KMS-11 (cell line): ENCODE measurements at regions not wholly inside any gene's neighbourhood (a gene's known extent, or its start where the extent isn't known, plus 50 kb on each side); places are given as distances from the start of the nearest gene placed in this dataset.

Experiments
- H2AFZ ChIP-seq: fragments of 200-600 bp; sonication (generic); 2 replicates; pipeline ENCODE4 v1.6.1; 2016; ENCODE audit warnings: antibody characterized with exemption, mixed run types, low read depth
- H3K27ac ChIP-seq: fragments of 200-600 bp; sonication (generic); 2 replicates; pipeline ENCODE4 v1.6.1; 2016; ENCODE audit warnings: mild to moderate bottlenecking, mixed run types
- H3K27me3 ChIP-seq: fragments of 200-600 bp; sonication (generic); 2 replicates; pipeline ENCODE4 v1.6.1; 2017; ENCODE audit warnings: mild to moderate bottlenecking, low read depth, mixed run types, moderate library complexity; ENCODE audit not compliant: insufficient read depth
- H3K36me3 ChIP-seq: fragments of 200-600 bp; sonication (generic); 2 replicates; pipeline ENCODE4 v1.6.1; 2017; ENCODE audit warnings: mild to moderate bottlenecking, mixed run types; ENCODE audit not compliant: insufficient read depth
- H3K4me1 ChIP-seq: fragments of 200-600 bp; sonication (generic); 2 replicates; pipeline ENCODE4 v1.6.1; 2016; ENCODE audit warnings: mild to moderate bottlenecking, low read depth, mixed run types; ENCODE audit not compliant: poor library complexity, severe bottlenecking
- H3K4me2 ChIP-seq: fragments of 200-600 bp; sonication (generic); 2 replicates; pipeline ENCODE4 v1.7.0; 2016; ENCODE audit warnings: mild to moderate bottlenecking, mixed run types
- H3K4me3 ChIP-seq: fragments of 200-600 bp; sonication (generic); IDR thresholded peaks from 2 replicates; pipeline ENCODE4 v1.6.1; 2017; ENCODE audit warnings: low read depth, low read length, mixed read lengths; ENCODE audit not compliant: insufficient read depth
- H3K79me2 ChIP-seq: fragments of 200-600 bp; sonication (generic); 2 replicates; pipeline ENCODE4 v1.6.1; 2016; ENCODE audit warnings: low read depth, mixed run types; ENCODE audit not compliant: insufficient read depth
- H3K9ac ChIP-seq: fragments of 200-600 bp; sonication (generic); 2 replicates; pipeline ENCODE4 v1.6.1; 2016; ENCODE audit warnings: mild to moderate bottlenecking, mixed run types
- H4K20me1 ChIP-seq: fragments of 200-600 bp; sonication (generic); 2 replicates; pipeline ENCODE4 v1.6.1; 2016; ENCODE audit warnings: mild to moderate bottlenecking, mixed run types; ENCODE audit not compliant: insufficient read depth
- CTCF ChIP-seq: fragments of 200-600 bp; sonication (generic); conservative IDR thresholded peaks from 2 replicates; pipeline ENCODE4 v1.6.1; 2017; ENCODE audit warnings: low read depth, mild to moderate bottlenecking, antibody characterized with exemption, low read length, moderate library complexity, mixed read lengths

DNA sequence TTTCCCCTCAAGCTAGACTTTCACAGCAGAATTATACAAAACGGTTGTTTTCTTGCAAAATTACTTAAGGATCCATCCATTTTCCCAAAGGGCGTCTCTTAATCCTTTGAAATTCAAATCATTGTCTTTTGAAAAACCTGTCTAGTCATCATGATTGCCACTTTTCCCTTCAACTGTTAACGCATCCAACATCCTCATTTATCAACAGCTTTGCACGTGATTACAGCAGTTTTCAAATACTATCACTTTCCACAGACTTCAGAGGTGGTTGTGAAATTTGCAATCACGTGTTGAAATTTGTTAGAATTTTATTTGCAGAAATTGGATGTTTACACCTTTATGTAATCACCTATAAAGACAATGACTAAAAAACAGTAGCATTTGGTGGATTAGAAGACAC is 304.4 kb upstream of the SLC39A10 start:
- H3K27ac ChIP-seq, result no peak overlapping the region

GRCh38 chr2:195343942-195344530 is 313.0 kb upstream of the SLC39A10 start:
- H3K79me2 ChIP-seq, result no peaks in the 10 kb centered on the region
- H3K4me3 ChIP-seq, result no peak overlapping the region
- H2AFZ ChIP-seq, result no peak overlapping the region
- H3K9ac ChIP-seq, result no peak overlapping the region
- no peak overlapping the region for H3K4me2 ChIP-seq
- no peaks in the 10 kb centered on the region for H3K36me3 ChIP-seq
- no peaks in the 10 kb centered on the region for H4K20me1 ChIP-seq
- H3K4me1 ChIP-seq, result no peaks in the 10 kb centered on the region
- no peaks in the 10 kb centered on the region for H3K27me3 ChIP-seq
- H3K27ac ChIP-seq, result no peak overlapping the region
- TF ChIP-seq CTCF, result no peak

More for the DNA sequence above, 304.4 kb upstream of the SLC39A10 start:
- Histone ChIP-seq H2AFZ (no peak overlapping the region), H3K36me3 (no peaks in the 10 kb centered on the region), H4K20me1 (no peaks in the 10 kb centered on the region), H3K27me3 (no peaks in the 10 kb centered on the region), H3K4me3 (no peak overlapping the region), H3K4me1 (no peaks in the 10 kb centered on the region), H3K4me2 (no peak overlapping the region), H3K79me2 (no peaks in the 10 kb centered on the region), H3K9ac (no peak overlapping the region)
- TF ChIP-seq CTCF, result no peak

DNA sequence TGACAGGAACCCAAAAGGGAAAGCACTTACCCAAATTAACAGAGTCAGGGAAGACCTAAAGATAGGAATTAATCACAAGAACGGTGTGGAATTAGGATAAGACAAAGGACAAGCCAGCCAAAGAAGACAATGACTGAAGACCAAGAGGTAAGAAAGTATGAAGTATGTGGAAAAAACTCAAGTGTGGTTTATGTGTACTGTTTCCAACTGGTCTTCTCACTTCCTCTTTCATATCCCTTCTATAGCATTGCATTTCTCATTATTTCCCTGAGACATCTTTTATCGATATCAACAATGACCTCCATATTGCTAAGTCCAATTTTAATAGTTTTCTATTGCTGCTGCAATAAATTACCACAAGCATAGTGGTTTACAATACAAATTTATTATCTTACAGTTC is 313.5 kb upstream of the SLC39A10 start:
- Histone ChIP-seq H3K27me3 (no peaks in the 10 kb centered on the region), H3K27ac (no peak overlapping the region), H3K36me3 (no peaks in the 10 kb centered on the region), H4K20me1 (no peaks in the 10 kb centered on the region), H3K4me2 (no peak overlapping the region), H2AFZ (no peak overlapping the region), H3K4me1 (no peaks in the 10 kb centered on the region), H3K4me3 (no peak overlapping the region), H3K9ac (no peak overlapping the region), H3K79me2 (no peaks in the 10 kb centered on the region)
- no peak for TF ChIP-seq CTCF

DNA sequence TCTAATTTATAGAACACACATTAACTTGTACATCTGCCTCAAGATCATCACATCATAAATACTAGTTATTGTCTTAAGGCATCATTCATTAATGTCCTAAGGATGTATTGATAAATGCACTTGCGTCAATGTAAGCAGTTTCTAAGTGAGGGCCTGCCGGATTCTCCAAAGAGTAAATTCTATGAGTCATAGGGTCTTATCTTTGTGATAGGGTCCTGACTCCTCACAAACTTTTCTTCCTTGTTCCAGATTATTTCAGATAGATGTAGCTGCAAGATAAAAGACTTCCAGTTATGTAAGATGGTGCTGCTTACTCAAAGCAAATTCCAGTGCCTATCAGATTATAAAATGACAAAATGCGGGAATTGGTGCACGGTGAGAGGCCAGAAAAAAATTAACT is 315.0 kb upstream of the SLC39A10 start:
- Histone ChIP-seq H3K4me3 (no peak overlapping the region), H3K4me2 (no peak overlapping the region), H3K27ac (no peak overlapping the region), H3K79me2 (no peaks in the 10 kb centered on the region), H2AFZ (no peak overlapping the region), H3K36me3 (no peaks in the 10 kb centered on the region), H3K27me3 (no peaks in the 10 kb centered on the region), H3K9ac (no peak overlapping the region), H3K4me1 (no peaks in the 10 kb centered on the region), H4K20me1 (no peaks in the 10 kb centered on the region)
- TF ChIP-seq CTCF, result no peak
